ENCODE measurements at regions not wholly inside any gene's neighbourhood (a gene's known extent, or its start where the extent isn't known, plus 50 kb on each side); places are given as distances from the start of the nearest gene placed in this dataset.
"Not testable (repeated sequence)": the region's sequence is repeated elsewhere in the genome, so short reads cannot be mapped to it uniquely, and the experiment has no call there.

DNA sequence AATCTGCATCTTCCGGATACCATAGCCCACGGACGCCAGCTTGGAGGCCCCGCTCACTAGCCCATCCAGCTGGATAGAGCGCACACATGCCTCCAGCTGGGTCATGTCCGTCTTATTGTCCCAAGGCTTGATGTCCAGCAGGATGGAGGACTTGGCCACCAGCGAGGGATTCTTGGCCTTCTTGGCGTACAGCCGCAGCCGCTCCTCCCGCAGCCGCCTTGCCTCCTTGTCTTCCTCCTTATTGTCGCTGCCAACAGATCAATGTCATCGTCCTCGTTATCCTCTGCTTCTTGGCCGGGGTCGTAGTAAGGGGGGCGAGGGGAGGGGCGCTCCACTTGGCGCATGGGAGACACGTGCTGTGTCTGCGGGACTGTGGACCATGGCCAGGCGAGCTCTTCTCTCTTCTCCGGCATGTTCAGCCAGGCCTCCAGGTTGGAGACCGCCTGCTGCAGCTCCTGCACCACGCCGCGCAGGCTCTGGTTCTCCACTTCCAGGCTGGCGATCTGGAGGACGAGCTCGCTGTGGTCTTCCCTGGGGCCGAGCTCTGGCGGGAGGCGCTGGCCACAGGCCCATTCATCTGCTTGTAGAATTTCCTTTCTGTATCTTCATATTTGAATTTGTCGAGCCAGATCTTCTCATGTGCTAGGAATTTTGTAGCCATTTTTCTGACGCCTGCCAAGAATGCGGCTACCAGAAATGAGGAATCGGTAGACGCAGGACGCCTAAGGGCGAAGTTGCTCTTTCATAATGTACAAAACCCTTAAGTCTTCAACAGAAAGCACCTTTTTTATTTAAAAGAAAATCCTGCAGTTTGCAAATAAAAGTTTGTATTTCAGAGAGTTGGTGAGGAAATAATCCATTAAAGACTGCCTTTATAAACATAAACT, 60.1 kb upstream of the PTPRK start:
- Histone ChIP-seq H2BK5ac (ENCODE audit: low read length) (no peak overlapping the region), H2BK15ac (replicated peaks; ENCODE audit: low read depth) (no peak overlapping the region), H3K9ac (ENCODE audit: low read length) (no peak overlapping the region), H3K36me3 (ENCODE audit: control insufficient read depth, insufficient read depth, low read length) (no peaks in the 10 kb centered on the region), H3K4ac (ENCODE audit: low read depth, low read length) (no peak overlapping the region), H4K8ac (ENCODE audit: low read depth, low read length) (no peak overlapping the region), H3K4me3 (ENCODE audit: low read length) (no peak overlapping the region), H3K4me1 (ENCODE audit: control insufficient read depth, low read depth, low read length) (no peaks in the 10 kb centered on the region), H3K23ac (ENCODE audit: low read length) (no peak overlapping the region), H3K79me2 (ENCODE audit: control insufficient read depth, insufficient read depth, low read length) (no peaks in the 10 kb centered on the region), H3K79me1 (ENCODE audit: low read length) (no peaks in the 10 kb centered on the region), H3K27me3 (ENCODE audit: insufficient read depth, low read length, poor library complexity) (no peaks in the 10 kb centered on the region), H3K27ac (ENCODE audit: low read depth, low read length) (no peak overlapping the region), H3K18ac (ENCODE audit: low read length) (no peak overlapping the region), H2BK120ac (ENCODE audit: low read depth, low read length) (no peak overlapping the region), H2AK5ac (ENCODE audit: low read length) (no peak overlapping the region), H4K5ac (ENCODE audit: low read length) (no peak overlapping the region), H3K56ac (ENCODE audit: low read length) (no peak overlapping the region), H3K4me2 (ENCODE audit: low read length) (no peak overlapping the region)
- DNase-seq = no peak
- WGBS (ENCODE audit: extremely low coverage, insufficient coverage, low lambda C conversion rate) = no CpG with 5 or more reads among the region's 41 CpGs

GRCh38 chr6:128575254-128575653, 54.9 kb upstream of the PTPRK start:
- WGBS (ENCODE audit: extremely low coverage, insufficient coverage, low lambda C conversion rate) = no CpG with 5 or more reads among the region's 5 CpGs

GRCh38 chr6:128574402-128574801, 54.0 kb upstream of the PTPRK start:
- H4K5ac ChIP-seq (ENCODE audit: low read length) = no peak overlapping the region
- no peak overlapping the region for H3K4me3 ChIP-seq (ENCODE audit: low read length)
- H2BK120ac ChIP-seq (ENCODE audit: low read depth, low read length) = no peak overlapping the region
- H3K27ac ChIP-seq (ENCODE audit: low read depth, low read length) = no peak overlapping the region
- no peaks in the 10 kb centered on the region for H3K27me3 ChIP-seq (ENCODE audit: insufficient read depth, low read length, poor library complexity)
- no peaks in the 10 kb centered on the region for H3K79me2 ChIP-seq (ENCODE audit: control insufficient read depth, insufficient read depth, low read length)
- no peaks in the 10 kb centered on the region for H3K79me1 ChIP-seq (ENCODE audit: low read length)
- H2AK5ac ChIP-seq (ENCODE audit: low read length) = no peak overlapping the region
- H4K8ac ChIP-seq (ENCODE audit: low read depth, low read length) = no peak overlapping the region
- H3K9ac ChIP-seq (ENCODE audit: low read length) = no peak overlapping the region
- H3K23ac ChIP-seq (ENCODE audit: low read length) = no peak overlapping the region
- H3K56ac ChIP-seq (ENCODE audit: low read length) = no peak overlapping the region
- no peak overlapping the region for H2BK15ac ChIP-seq (replicated peaks; ENCODE audit: low read depth)
- H3K4me2 ChIP-seq (ENCODE audit: low read length) = no peak overlapping the region
- no peaks in the 10 kb centered on the region for H3K4me1 ChIP-seq (ENCODE audit: control insufficient read depth, low read depth, low read length)
- no peak for DNase-seq
- H3K4ac ChIP-seq (ENCODE audit: low read depth, low read length) = no peak overlapping the region
- H2BK5ac ChIP-seq (ENCODE audit: low read length) = no peak overlapping the region
- no peak overlapping the region for H3K18ac ChIP-seq (ENCODE audit: low read length)
- H3K36me3 ChIP-seq (ENCODE audit: control insufficient read depth, insufficient read depth, low read length) = no peaks in the 10 kb centered on the region

More at GRCh38 chr6:128575254-128575653, 54.9 kb upstream of the PTPRK start:
- not testable (repeated sequence) for DNase-seq; H2BK120ac ChIP-seq (ENCODE audit: low read depth, low read length); H3K27ac ChIP-seq (ENCODE audit: low read depth, low read length); H3K4me3 ChIP-seq (ENCODE audit: low read length); H3K4me2 ChIP-seq (ENCODE audit: low read length); H4K8ac ChIP-seq (ENCODE audit: low read depth, low read length); H4K5ac ChIP-seq (ENCODE audit: low read length); H3K4ac ChIP-seq (ENCODE audit: low read depth, low read length); H2BK15ac ChIP-seq (replicated peaks; ENCODE audit: low read depth); H3K36me3 ChIP-seq (ENCODE audit: control insufficient read depth, insufficient read depth, low read length); H3K18ac ChIP-seq (ENCODE audit: low read length); H3K4me1 ChIP-seq (ENCODE audit: control insufficient read depth, low read depth, low read length); H2AK5ac ChIP-seq (ENCODE audit: low read length); H2BK5ac ChIP-seq (ENCODE audit: low read length); H3K79me1 ChIP-seq (ENCODE audit: low read length); H3K79me2 ChIP-seq (ENCODE audit: control insufficient read depth, insufficient read depth, low read length); H3K23ac ChIP-seq (ENCODE audit: low read length); H3K27me3 ChIP-seq (ENCODE audit: insufficient read depth, low read length, poor library complexity); H3K9ac ChIP-seq (ENCODE audit: low read length); H3K56ac ChIP-seq (ENCODE audit: low read length)

DNA sequence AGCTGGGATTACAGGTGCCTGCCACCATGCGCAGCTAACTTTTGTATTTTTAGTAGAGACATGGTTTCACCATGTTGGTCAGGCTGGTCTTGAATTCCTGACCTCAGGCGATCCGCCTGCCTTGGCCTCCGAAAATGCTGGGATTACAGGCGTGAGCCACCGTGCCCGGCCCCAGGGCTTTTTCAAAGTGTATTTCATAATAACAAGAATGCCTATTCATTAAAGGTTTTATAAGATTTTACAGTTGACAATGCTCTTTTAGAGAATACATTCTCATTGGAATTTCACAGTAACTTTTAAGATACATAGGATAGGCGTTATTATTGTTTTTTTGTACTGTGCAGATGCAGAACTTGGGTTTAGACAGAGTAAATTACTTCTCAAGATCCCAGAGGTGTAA, 52.6 kb upstream of the PTPRK start:
- no peak overlapping the region for H3K9ac ChIP-seq (ENCODE audit: low read length)
- no peaks in the 10 kb centered on the region for H3K4me1 ChIP-seq (ENCODE audit: control insufficient read depth, low read depth, low read length)
- no CpG with 5 or more reads among the region's 8 CpGs for WGBS (ENCODE audit: extremely low coverage, insufficient coverage, low lambda C conversion rate)
- H3K79me2 ChIP-seq (ENCODE audit: control insufficient read depth, insufficient read depth, low read length) = no peaks in the 10 kb centered on the region
- H3K4me2 ChIP-seq (ENCODE audit: low read length) = no peak overlapping the region
- no peak overlapping the region for H4K5ac ChIP-seq (ENCODE audit: low read length)
- no peaks in the 10 kb centered on the region for H3K79me1 ChIP-seq (ENCODE audit: low read length)
- H4K8ac ChIP-seq (ENCODE audit: low read depth, low read length) = no peak overlapping the region
- no peak overlapping the region for H3K18ac ChIP-seq (ENCODE audit: low read length)
- H3K36me3 ChIP-seq (ENCODE audit: control insufficient read depth, insufficient read depth, low read length) = no peaks in the 10 kb centered on the region
- H3K27me3 ChIP-seq (ENCODE audit: insufficient read depth, low read length, poor library complexity) = no peaks in the 10 kb centered on the region
- no peak overlapping the region for H3K23ac ChIP-seq (ENCODE audit: low read length)
- no peak overlapping the region for H3K27ac ChIP-seq (ENCODE audit: low read depth, low read length)
- no peak overlapping the region for H2AK5ac ChIP-seq (ENCODE audit: low read length)
- no peak overlapping the region for H2BK120ac ChIP-seq (ENCODE audit: low read depth, low read length)
- no peak overlapping the region for H3K56ac ChIP-seq (ENCODE audit: low read length)
- no peak for DNase-seq
- no peak overlapping the region for H2BK5ac ChIP-seq (ENCODE audit: low read length)
- no peak overlapping the region for H2BK15ac ChIP-seq (replicated peaks; ENCODE audit: low read depth)
- H3K4me3 ChIP-seq (ENCODE audit: low read length) = no peak overlapping the region
- no peak overlapping the region for H3K4ac ChIP-seq (ENCODE audit: low read depth, low read length)

GRCh38 chr6:128572294-128572693, 51.9 kb upstream of the PTPRK start:
- H3K4me2 ChIP-seq (ENCODE audit: low read length) = no peak overlapping the region
- H4K5ac ChIP-seq (ENCODE audit: low read length) = no peak overlapping the region
- H2BK5ac ChIP-seq (ENCODE audit: low read length) = no peak overlapping the region
- no peaks in the 10 kb centered on the region for H3K79me1 ChIP-seq (ENCODE audit: low read length)
- H3K27me3 ChIP-seq (ENCODE audit: insufficient read depth, low read length, poor library complexity) = no peaks in the 10 kb centered on the region
- H4K8ac ChIP-seq (ENCODE audit: low read depth, low read length) = no peak overlapping the region
- no peak for DNase-seq
- no peak overlapping the region for H2AK5ac ChIP-seq (ENCODE audit: low read length)
- no peak overlapping the region for H3K23ac ChIP-seq (ENCODE audit: low read length)
- H3K56ac ChIP-seq (ENCODE audit: low read length) = no peak overlapping the region
- H3K36me3 ChIP-seq (ENCODE audit: control insufficient read depth, insufficient read depth, low read length) = no peaks in the 10 kb centered on the region
- H3K4me3 ChIP-seq (ENCODE audit: low read length) = no peak overlapping the region
- no peaks in the 10 kb centered on the region for H3K79me2 ChIP-seq (ENCODE audit: control insufficient read depth, insufficient read depth, low read length)
- H3K4ac ChIP-seq (ENCODE audit: low read depth, low read length) = no peak overlapping the region
- no peak overlapping the region for H2BK120ac ChIP-seq (ENCODE audit: low read depth, low read length)
- H3K9ac ChIP-seq (ENCODE audit: low read length) = no peak overlapping the region
- no peak overlapping the region for H3K27ac ChIP-seq (ENCODE audit: low read depth, low read length)
- WGBS (ENCODE audit: extremely low coverage, insufficient coverage, low lambda C conversion rate) = no CpG with 5 or more reads among the region's 1 CpG
- no peaks in the 10 kb centered on the region for H3K4me1 ChIP-seq (ENCODE audit: control insufficient read depth, low read depth, low read length)
- no peak overlapping the region for H3K18ac ChIP-seq (ENCODE audit: low read length)
- no peak overlapping the region for H2BK15ac ChIP-seq (replicated peaks; ENCODE audit: low read depth)

- Histone ChIP-seq H3K4me3 (ENCODE audit: low read length) (no peak overlapping the region), H4K8ac (ENCODE audit: low read depth, low read length) (no peak overlapping the region), H2BK15ac (replicated peaks; ENCODE audit: low read depth) (no peak overlapping the region), H3K4ac (ENCODE audit: low read depth, low read length) (no peak overlapping the region), H3K4me2 (ENCODE audit: low read length) (no peak overlapping the region), H3K79me1 (ENCODE audit: low read length) (no peaks in the 10 kb centered on the region), H4K5ac (ENCODE audit: low read length) (no peak overlapping the region), H2AK5ac (ENCODE audit: low read length) (peak overlapping the region; percentile 16), H3K18ac (ENCODE audit: low read length) (no peak overlapping the region), H3K23ac (ENCODE audit: low read length) (no peak overlapping the region), H3K56ac (ENCODE audit: low read length) (no peak overlapping the region), H3K79me2 (ENCODE audit: control insufficient read depth, insufficient read depth, low read length) (no peaks in the 10 kb centered on the region), H2BK5ac (ENCODE audit: low read length) (no peak overlapping the region), H3K27me3 (ENCODE audit: insufficient read depth, low read length, poor library complexity) (no peaks in the 10 kb centered on the region), H3K36me3 (ENCODE audit: control insufficient read depth, insufficient read depth, low read length) (no peaks in the 10 kb centered on the region), H3K9ac (ENCODE audit: low read length) (no peak overlapping the region), H2BK120ac (ENCODE audit: low read depth, low read length) (no peak overlapping the region), H3K4me1 (ENCODE audit: control insufficient read depth, low read depth, low read length) (no peaks in the 10 kb centered on the region), H3K27ac (ENCODE audit: low read depth, low read length) (no peak overlapping the region)
- no CpG with 5 or more reads among the region's 3 CpGs for WGBS (ENCODE audit: extremely low coverage, insufficient coverage, low lambda C conversion rate)
- DNase-seq = no peak
Observed at GRCh38 chr6:128570680-128571063, 50.3 kb upstream of the PTPRK start.

Data from mesendoderm (in vitro differentiated cells).